ENCODE measurements at regions not wholly inside any gene's neighbourhood (a gene's known extent, or its start where the extent isn't known, plus 50 kb on each side); places are given as distances from the start of the nearest gene placed in this dataset.

DNA sequence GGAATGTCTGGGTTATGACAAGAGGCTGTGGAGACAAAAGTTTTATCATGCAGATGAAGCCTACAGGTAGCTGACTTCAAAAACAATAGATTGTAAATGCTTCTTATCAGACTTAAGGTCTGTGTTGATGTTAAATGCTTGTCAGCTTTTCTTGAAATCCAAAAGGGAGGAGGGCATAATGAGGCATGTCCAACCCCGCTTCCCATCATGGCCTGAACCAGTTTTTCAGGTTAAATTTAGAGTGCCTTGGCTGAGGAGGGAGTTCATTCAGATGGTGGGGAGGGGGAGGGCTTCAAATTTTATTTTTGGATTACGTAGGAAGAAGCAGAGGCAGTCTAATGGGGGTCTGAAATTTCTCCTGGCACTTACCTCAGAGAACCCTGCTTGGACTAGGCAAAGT is 207.7 kb upstream of the HDX start:
- Histone ChIP-seq H3K27me3 (ENCODE audit: control insufficient read depth, insufficient read depth, low read length) (no peaks in the 10 kb centered on the region), H3K4me1 (no peaks in the 10 kb centered on the region), H2AFZ (no peak overlapping the region), H3K4me2 (ENCODE audit: low read length) (no peak overlapping the region), H3K36me3 (ENCODE audit: control insufficient read depth, insufficient read depth, low read length) (no peaks in the 10 kb centered on the region), H3K79me2 (no peaks in the 10 kb centered on the region), H3K27ac (no peak overlapping the region), H3K9ac (no peak overlapping the region), H3K4me3 (ENCODE audit: low read depth, low read length) (no peak overlapping the region), H3K9me3 (ENCODE audit: control insufficient read depth, low read length) (no peaks in the 10 kb centered on the region)
- TF ChIP-seq, protein P1, sequence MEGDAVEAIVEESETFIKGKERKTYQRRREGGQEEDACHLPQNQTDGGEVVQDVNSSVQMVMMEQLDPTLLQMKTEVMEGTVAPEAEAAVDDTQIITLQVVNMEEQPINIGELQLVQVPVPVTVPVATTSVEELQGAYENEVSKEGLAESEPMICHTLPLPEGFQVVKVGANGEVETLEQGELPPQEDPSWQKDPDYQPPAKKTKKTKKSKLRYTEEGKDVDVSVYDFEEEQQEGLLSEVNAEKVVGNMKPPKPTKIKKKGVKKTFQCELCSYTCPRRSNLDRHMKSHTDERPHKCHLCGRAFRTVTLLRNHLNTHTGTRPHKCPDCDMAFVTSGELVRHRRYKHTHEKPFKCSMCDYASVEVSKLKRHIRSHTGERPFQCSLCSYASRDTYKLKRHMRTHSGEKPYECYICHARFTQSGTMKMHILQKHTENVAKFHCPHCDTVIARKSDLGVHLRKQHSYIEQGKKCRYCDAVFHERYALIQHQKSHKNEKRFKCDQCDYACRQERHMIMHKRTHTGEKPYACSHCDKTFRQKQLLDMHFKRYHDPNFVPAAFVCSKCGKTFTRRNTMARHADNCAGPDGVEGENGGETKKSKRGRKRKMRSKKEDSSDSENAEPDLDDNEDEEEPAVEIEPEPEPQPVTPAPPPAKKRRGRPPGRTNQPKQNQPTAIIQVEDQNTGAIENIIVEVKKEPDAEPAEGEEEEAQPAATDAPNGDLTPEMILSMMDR (IDR thresholded peaks at IDR 0.05): no peak

DNA sequence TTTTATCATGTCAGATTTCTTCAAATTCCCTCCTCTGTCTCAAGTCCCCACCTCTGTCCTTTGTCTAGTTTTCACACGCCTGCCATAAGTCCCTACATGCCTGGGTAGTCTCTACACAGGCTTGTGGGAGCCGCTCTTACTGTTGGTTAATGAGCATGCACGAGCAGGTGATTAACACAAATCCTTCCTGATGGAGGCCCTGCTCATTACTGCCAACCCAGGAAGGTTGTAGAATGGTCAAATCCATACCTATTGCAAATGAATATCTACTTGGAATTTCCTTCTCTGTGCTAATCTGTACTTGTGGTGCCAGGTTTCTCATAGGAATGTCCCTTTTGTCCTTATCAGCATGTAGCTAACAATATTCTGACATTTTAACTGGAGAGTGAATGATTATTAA is 208.4 kb upstream of the HDX start:
- H3K79me2 ChIP-seq: no peaks in the 10 kb centered on the region
- no peak overlapping the region for H3K4me2 ChIP-seq (ENCODE audit: low read length)
- no peak overlapping the region for H3K27ac ChIP-seq
- H3K9ac ChIP-seq: no peak overlapping the region
- H2AFZ ChIP-seq: no peak overlapping the region
- TF ChIP-seq, protein P1 (IDR thresholded peaks at IDR 0.05): no peak
- no peaks in the 10 kb centered on the region for H3K9me3 ChIP-seq (ENCODE audit: control insufficient read depth, low read length)
- H3K27me3 ChIP-seq (ENCODE audit: control insufficient read depth, insufficient read depth, low read length): no peaks in the 10 kb centered on the region
- no peaks in the 10 kb centered on the region for H3K36me3 ChIP-seq (ENCODE audit: control insufficient read depth, insufficient read depth, low read length)
- no peak overlapping the region for H3K4me3 ChIP-seq (ENCODE audit: low read depth, low read length)
- no peaks in the 10 kb centered on the region for H3K4me1 ChIP-seq

DNA sequence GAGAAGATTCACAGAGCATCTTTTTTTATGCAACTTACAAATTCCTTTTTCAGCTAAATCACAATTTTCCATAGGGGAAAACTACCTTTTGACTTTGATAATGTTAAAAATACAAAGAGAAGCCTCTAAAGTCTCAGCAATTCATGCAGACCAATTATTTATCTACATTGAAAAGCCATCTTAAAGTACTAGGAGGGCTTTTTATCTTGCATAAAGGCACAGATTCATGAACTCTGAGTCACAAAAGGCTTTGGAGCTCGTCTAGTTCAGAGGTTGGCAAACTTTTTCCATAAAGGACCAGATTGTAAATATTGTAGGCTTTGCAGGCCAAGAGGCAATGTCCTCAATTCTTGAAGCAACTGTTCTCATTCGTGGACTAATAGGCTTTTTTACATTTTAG is 210.4 kb upstream of the HDX start:
- Histone ChIP-seq H3K79me2 (no peaks in the 10 kb centered on the region), H3K36me3 (ENCODE audit: control insufficient read depth, insufficient read depth, low read length) (no peaks in the 10 kb centered on the region), H3K9me3 (ENCODE audit: control insufficient read depth, low read length) (no peaks in the 10 kb centered on the region), H3K4me3 (ENCODE audit: low read depth, low read length) (no peak overlapping the region), H3K27ac (no peak overlapping the region), H3K9ac (no peak overlapping the region), H2AFZ (no peak overlapping the region), H3K27me3 (ENCODE audit: control insufficient read depth, insufficient read depth, low read length) (no peaks in the 10 kb centered on the region), H3K4me2 (ENCODE audit: low read length) (no peak overlapping the region), H3K4me1 (no peaks in the 10 kb centered on the region)
- TF ChIP-seq, protein P1 (IDR thresholded peaks at IDR 0.05): no peak

DNA sequence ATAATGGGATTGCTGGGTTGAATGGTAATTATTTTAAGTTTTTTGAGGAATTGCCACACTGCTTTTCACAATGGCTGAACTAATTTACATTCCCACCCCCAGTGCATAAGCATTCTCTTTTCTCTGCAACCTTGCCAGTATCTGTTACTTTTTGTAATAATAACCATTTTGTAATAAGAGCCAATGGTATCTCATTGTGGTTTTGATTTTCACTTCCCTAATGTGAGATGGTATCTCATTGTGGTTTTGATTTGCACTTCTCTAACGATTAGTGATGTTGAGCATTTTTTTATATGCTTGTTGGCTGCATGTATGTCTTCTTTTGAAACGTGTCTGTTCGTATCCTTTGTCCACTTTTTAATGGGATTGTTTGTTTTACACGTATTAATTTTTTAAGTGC is 213.1 kb upstream of the HDX start:
- Histone ChIP-seq H3K36me3 (ENCODE audit: control insufficient read depth, insufficient read depth, low read length) (no peaks in the 10 kb centered on the region), H3K9ac (no peak overlapping the region), H3K9me3 (ENCODE audit: control insufficient read depth, low read length) (no peaks in the 10 kb centered on the region), H3K4me3 (ENCODE audit: low read depth, low read length) (no peak overlapping the region), H3K4me2 (ENCODE audit: low read length) (no peak overlapping the region), H3K79me2 (no peaks in the 10 kb centered on the region), H3K27ac (no peak overlapping the region), H3K27me3 (ENCODE audit: control insufficient read depth, insufficient read depth, low read length) (no peaks in the 10 kb centered on the region), H3K4me1 (no peaks in the 10 kb centered on the region), H2AFZ (no peak overlapping the region)
- TF ChIP-seq, protein P1 (IDR thresholded peaks at IDR 0.05): no peak

DNA sequence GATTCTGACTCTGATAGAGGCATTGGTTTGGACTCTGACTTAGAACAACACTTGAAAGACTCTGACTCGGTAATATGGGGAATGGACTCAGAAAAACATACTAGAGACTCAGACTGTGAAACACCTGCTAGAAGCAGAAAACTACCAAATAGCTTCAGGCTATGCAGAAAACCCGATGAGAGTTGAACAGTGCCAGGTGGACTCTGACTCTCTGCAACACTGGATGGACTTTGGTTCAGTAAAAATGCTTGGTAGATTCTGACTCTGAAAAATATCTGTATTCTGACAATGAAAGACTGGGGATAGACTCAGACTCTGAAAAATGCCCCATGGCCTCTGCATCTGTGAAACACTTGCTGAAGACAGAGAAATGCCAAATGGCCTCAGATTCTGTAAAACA is 215.1 kb upstream of the HDX start:
- Histone ChIP-seq H2AFZ (no peak overlapping the region), H3K9ac (no peak overlapping the region), H3K27ac (no peak overlapping the region), H3K4me2 (ENCODE audit: low read length) (no peak overlapping the region), H3K9me3 (ENCODE audit: control insufficient read depth, low read length) (no peaks in the 10 kb centered on the region), H3K79me2 (no peaks in the 10 kb centered on the region), H3K27me3 (ENCODE audit: control insufficient read depth, insufficient read depth, low read length) (no peaks in the 10 kb centered on the region), H3K4me3 (ENCODE audit: low read depth, low read length) (no peak overlapping the region), H3K36me3 (ENCODE audit: control insufficient read depth, insufficient read depth, low read length) (no peaks in the 10 kb centered on the region), H3K4me1 (no peaks in the 10 kb centered on the region)
- TF ChIP-seq, protein P1 (IDR thresholded peaks at IDR 0.05): no peak
